ENCODE measurements at regions not wholly inside any gene's neighbourhood (a gene's known extent, or its start where the extent isn't known, plus 50 kb on each side); places are given as distances from the start of the nearest gene placed in this dataset.
A peak's percentile ranks its signal among the peaks of the same experiment; 100 is the strongest.
"Not testable (repeated sequence)": the region's sequence is repeated elsewhere in the genome, so short reads cannot be mapped to it uniquely, and the experiment has no call there.

DNA sequence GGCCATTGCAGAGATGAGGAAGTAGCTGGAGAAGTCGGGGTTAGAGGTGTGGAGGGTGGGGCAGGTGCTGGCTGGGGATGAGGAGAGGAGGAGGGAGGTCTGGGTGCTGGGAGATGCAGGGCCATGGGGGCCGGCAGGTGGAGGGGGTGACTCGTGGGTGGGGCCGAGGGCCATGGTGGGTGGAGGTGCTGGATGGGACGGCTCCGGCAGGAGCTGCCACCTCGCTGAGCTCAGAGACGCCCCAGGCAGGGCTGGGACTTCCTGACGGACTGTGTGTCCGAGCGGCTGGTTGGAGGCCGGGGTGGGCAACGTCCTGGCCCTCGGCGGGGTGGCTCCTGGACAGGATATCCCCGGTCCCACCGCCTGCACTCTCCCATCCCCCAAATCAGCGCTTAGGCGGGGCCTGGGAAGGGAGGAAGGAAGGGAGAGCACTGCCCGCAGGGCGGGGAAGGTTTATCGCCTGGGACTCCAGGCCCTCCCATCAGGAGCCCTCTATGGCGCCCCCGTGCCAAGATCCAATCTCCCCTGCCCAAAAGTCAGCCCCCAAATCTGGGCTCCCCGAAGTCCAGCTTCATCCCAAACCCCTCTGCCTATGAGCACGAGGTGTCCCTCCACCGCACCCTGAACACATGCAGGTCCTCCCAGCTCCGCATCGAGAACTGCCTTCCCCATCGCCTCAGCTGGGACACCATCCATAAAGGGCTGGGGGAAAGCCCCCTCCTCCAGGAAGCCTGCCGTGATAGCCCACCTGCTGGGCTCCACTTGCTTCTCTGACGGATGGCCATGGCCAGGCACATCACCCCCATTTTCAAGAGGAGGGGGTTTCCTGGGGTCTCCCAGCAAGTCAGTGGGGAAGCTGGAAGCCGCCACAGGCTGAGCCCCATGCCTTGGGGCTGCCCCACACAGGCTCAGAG, 58.3 kb upstream of the NOTCH1 start:
- TF ChIP-seq, protein P1, sequence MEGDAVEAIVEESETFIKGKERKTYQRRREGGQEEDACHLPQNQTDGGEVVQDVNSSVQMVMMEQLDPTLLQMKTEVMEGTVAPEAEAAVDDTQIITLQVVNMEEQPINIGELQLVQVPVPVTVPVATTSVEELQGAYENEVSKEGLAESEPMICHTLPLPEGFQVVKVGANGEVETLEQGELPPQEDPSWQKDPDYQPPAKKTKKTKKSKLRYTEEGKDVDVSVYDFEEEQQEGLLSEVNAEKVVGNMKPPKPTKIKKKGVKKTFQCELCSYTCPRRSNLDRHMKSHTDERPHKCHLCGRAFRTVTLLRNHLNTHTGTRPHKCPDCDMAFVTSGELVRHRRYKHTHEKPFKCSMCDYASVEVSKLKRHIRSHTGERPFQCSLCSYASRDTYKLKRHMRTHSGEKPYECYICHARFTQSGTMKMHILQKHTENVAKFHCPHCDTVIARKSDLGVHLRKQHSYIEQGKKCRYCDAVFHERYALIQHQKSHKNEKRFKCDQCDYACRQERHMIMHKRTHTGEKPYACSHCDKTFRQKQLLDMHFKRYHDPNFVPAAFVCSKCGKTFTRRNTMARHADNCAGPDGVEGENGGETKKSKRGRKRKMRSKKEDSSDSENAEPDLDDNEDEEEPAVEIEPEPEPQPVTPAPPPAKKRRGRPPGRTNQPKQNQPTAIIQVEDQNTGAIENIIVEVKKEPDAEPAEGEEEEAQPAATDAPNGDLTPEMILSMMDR (conservative IDR thresholded peaks at IDR 0.05): no peak
- H3K27ac Mint-ChIP-seq (ENCODE audit: unreplicated experiment): peak overlapping the region; percentile 90
- no peak for DNase-seq (ENCODE audit: low read depth, low spot score)
- no peaks in the 10 kb centered on the region for H3K27me3 Mint-ChIP-seq (ENCODE audit: low read depth)
- no peaks in the 10 kb centered on the region for H3K9me3 Mint-ChIP-seq
- H3K36me3 Mint-ChIP-seq (ENCODE audit: low read depth): no peaks in the 10 kb centered on the region
- no peak overlapping the region for H3K4me3 Mint-ChIP-seq
- H3K4me1 Mint-ChIP-seq: peaks cover 32% of the 10 kb centered on the region

DNA sequence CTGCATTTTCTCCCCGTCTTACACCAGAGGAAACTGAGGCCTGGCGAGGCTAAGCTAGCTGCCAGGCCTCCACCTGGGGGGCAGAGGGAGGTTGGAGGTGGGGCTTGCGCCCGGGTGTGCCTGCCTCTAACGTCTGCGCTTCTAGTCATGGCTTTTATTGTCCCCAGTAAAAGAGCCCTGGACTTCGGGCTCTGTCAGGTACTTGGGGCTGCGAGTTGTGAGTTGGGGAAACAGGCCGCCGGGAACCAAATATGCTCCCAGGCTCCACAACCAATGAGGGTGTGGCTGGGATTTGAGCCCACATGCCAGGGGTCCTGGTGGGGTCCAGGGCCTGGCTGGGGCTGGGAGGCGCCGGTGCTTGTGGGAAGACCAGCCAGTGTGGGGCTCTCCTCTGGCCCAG, 57.4 kb upstream of the NOTCH1 start:
- Mint-ChIP-seq H3K27ac (ENCODE audit: unreplicated experiment) (no peak overlapping the region), H3K4me3 (no peak overlapping the region)

DNA sequence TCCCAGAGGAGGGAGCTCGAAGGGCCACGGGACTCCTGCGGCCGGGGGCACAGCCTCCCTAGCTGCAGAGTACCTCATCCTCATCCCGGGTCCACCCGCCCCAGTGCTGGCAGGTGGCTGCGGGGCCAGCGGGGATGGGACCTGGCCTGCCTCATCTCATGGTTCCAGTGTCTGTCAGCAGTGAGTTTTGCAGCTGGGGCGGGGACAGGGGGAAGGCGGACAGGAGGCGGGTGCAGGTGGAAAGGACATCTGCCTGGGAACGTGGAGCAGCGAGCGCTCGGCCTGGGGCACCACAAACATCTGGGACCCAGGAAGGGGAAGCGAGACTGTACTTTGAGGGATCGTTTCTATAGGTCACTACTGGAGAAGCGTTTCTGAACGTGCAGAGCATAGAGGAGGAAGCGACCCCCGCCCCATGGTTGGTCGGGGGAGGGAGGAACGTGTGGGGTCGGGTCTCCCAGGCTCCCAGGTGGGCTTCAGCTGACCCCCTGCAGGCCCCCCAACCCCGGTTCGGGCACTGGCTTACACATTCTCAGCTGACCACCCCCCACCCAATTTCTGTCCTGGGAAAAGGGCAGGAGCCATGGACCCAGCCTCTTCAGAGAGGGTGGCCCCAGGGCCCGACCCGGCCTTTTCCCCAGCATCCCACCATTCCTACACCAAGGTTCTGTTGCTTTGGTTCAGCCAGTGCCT, 56.5 kb upstream of the NOTCH1 start:
- Mint-ChIP-seq H3K4me1 (peaks cover 30% of the 10 kb centered on the region), H3K9me3 (no peaks in the 10 kb centered on the region), H3K4me3 (peak overlapping the region; percentile 40), H3K27ac (ENCODE audit: unreplicated experiment) (no peak overlapping the region), H3K36me3 (ENCODE audit: low read depth) (no peaks in the 10 kb centered on the region), H3K27me3 (ENCODE audit: low read depth) (no peaks in the 10 kb centered on the region)
- TF ChIP-seq, protein P1 (conservative IDR thresholded peaks at IDR 0.05): no peak
- DNase-seq (ENCODE audit: low read depth, low spot score): no peak

More for the DNA sequence above, 57.4 kb upstream of the NOTCH1 start:
- no peaks in the 10 kb centered on the region for H3K9me3 Mint-ChIP-seq
- no peak for DNase-seq (ENCODE audit: low read depth, low spot score)
- peaks cover 27% of the 10 kb centered on the region for H3K4me1 Mint-ChIP-seq
- no peaks in the 10 kb centered on the region for H3K36me3 Mint-ChIP-seq (ENCODE audit: low read depth)
- TF ChIP-seq, protein P1 (conservative IDR thresholded peaks at IDR 0.05): no peak
- no peaks in the 10 kb centered on the region for H3K27me3 Mint-ChIP-seq (ENCODE audit: low read depth)

DNA sequence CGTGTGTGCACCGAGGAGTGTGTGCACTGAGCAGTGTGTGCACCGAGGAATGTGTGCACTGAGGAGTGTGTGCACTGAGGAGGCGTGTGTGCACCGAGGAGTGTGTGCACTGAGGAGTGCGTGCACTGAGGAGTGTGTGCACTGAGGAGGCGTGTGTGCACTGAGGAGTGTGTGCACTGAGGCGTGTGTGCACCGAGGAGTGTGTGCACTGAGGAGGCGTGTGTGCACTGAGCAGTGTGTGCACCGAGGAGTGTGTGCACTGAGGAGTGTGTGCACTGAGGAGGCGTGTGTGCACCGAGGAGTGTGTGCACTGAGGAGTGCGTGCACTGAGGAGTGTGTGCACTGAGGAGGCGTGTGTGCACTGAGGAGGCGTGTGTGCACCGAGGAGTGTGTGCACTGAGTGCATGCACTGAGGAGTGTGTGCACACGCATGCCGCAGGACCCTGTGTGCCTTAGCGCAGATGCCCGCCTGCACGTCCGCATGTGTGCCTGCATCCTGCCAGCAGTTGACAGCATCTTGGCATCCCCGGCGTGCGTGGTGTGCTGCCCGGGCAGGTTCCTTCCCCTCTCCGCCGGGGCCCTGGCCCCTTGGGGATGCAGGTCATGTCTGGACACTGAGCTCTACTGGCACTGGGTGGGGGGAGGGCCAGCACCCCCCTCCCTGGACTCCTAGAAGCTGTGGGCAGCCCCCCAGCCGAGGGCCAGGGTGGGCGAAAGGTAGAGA, 55.6 kb upstream of the NOTCH1 start:
- not testable (repeated sequence) for H3K27ac Mint-ChIP-seq (ENCODE audit: unreplicated experiment); H3K9me3 Mint-ChIP-seq; H3K4me3 Mint-ChIP-seq; H3K36me3 Mint-ChIP-seq (ENCODE audit: low read depth); DNase-seq (ENCODE audit: low read depth, low spot score); H3K27me3 Mint-ChIP-seq (ENCODE audit: low read depth)
- H3K4me1 Mint-ChIP-seq: peaks cover 33% of the 10 kb centered on the region

DNA sequence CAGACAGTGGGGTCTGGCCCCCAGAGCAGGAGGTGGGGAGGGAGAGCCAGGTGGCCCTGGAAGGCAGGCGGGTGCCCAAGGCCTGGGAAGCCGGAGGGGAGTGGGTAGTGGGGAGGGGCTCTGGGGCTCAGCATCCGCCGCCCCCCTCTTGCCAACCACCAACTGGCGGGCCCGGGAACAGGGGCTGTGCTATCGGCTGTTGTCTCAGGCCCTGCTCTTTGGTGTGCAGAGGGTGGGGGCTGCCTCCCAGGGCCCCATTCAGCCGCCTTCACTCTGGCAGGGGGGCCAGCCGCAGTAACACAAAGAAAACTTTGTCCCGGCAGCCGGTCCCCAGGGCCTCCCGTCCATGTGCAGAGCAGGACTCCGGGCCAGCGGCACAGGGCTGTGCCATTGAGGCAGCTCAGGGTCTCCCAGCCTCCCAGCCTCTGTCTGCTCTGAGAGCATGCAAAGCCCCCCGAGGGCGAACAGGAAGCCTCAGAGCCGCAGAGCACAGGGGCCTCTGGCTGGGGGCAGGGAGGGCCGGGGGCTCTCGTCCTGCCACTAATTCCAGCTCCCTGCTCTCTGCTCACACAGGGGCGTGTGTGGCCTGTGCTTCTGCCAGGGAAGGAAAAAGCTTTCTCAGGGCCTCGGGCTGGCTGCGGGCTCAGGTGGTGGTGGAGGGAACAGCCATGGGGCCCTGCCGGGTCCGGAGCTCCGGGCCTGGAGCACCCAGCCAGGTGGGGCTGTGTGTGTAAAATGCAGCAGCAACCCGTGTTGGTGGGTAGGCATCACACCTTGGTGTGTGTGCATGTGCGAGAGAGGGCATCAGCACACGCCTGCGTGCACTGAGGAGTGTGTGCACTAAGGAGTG, 54.2 kb upstream of the NOTCH1 start:
- TF ChIP-seq, protein P1 (conservative IDR thresholded peaks at IDR 0.05): no peak
- Mint-ChIP-seq H3K36me3 (ENCODE audit: low read depth) (no peaks in the 10 kb centered on the region), H3K4me3 (peak overlapping the region; percentile 19), H3K4me1 (peaks cover 43% of the 10 kb centered on the region), H3K27me3 (ENCODE audit: low read depth) (no peaks in the 10 kb centered on the region), H3K9me3 (no peaks in the 10 kb centered on the region), H3K27ac (ENCODE audit: unreplicated experiment) (no peak overlapping the region)
- peak; percentile 70 for DNase-seq (ENCODE audit: low read depth, low spot score)
